GM18858 (cell line): ENCODE measurements at regions not wholly inside any gene's neighbourhood (a gene's known extent, or its start where the extent isn't known, plus 50 kb on each side); places are given as distances from the start of the nearest gene placed in this dataset.
"Not testable (repeated sequence)": the region's sequence is repeated elsewhere in the genome, so short reads cannot be mapped to it uniquely, and the experiment has no call there.

Experiments
- ATAC-seq: cut with Tn5 transposase; IDR thresholded peaks from one replicate; pipeline ENCODE4 v1.9.1; 2021; ENCODE audit not compliant: unreplicated experiment

DNA sequence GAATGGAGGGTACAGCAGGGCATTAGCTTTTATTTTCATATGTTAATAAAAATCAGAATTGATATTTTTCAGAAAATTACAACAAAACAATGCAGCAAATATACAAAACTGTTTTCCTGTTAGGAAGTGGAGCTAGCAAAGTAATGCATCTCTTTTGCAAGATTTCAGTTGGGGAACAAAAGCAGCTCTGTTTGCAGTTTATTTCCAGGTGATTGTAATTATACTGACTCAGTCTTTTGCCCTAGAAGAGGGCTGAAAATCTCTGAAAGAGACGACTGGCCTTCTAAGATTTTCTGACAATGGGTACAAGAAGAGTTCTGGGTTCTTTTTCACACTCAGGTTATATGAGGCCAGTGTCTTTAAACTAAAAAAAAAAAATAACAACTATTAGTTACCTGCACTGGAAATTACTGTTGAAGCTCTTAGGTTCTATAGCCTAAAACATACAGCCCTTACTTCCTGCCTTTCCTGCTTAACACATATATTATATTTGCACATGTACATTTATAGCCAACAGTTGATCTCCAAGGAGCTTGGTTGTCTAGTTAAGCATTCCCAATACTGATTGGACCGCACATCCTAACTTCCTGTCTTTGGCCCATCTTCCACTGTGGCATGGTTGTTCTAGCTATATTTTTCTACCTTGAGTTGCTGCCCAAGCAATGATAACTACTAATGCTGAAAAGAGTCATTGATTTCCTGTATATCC lies 199.1 kb upstream of the KRR1 start:
- no peak for ATAC-seq

GRCh38 chr12:75709503-75709902 lies 198.1 kb upstream of the KRR1 start:
- ATAC-seq = no peak

- no peak for ATAC-seq
Observed at GRCh38 chr12:75708802-75709201, 197.4 kb upstream of the KRR1 start.

- no peak for ATAC-seq
Observed at GRCh38 chr12:75707983-75708382, 196.6 kb upstream of the KRR1 start.

GRCh38 chr12:75706786-75707605 lies 195.6 kb upstream of the KRR1 start:
- peak; percentile 58 for ATAC-seq

GRCh38 chr12:75705749-75706711 lies 194.6 kb upstream of the KRR1 start:
- peak; percentile 12 for ATAC-seq

DNA sequence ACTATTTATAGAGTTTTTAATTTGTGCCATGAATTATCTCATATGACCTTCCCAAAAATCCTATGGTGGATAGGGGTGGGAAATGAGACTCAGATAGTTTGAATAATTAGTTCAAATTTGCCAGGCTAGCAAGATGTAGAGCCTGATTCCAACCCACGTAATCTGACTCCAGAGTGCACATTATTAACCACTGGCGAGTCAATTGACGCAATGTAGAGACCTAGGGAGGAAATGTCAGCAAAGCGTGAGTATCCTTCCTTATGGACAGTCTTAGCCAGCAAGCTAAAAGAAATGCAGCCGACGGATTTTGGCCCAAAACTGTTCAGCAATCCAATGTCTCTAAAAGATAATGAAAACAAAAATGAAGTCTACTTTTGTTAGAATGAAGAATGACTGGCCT lies 193.3 kb upstream of the KRR1 start:
- ATAC-seq = no peak

DNA sequence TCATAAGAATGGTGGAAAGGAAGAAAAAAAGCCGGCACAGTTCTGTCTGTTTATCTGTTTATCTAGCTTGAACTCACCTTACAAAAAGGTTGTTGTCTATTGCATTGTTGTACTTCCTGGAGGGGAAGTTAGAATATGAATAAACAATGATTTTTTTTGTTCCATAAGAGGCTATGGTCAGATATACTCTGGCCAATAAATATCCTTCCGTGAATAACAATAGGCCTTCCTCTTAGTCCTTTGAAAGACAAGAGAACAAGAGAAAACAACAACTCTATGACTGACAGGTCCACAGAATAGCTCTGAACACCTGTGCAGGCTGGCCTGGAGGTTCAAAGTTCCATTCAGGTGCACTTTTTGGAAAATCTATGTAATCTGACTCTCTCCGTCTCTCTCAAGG lies 192.8 kb upstream of the KRR1 start:
- no peak for ATAC-seq

DNA sequence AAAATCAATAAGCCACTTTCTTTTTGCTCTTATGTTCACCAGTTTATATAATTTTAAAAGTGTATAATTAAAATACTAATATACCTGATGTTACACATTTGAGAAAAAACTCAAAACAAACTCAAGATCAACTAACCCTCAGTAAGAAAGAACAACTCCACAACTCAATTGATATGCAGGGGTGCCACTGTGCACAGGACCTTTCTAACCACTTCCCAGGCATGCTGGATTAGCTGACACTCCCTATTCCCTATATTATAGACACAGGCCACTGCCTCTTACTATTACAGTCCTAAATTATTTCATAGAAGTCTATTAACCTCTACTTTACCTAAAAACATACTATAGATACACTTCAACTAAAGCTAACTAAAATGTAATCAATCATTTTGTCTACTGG lies 191.7 kb upstream of the KRR1 start:
- ATAC-seq = no peak

DNA sequence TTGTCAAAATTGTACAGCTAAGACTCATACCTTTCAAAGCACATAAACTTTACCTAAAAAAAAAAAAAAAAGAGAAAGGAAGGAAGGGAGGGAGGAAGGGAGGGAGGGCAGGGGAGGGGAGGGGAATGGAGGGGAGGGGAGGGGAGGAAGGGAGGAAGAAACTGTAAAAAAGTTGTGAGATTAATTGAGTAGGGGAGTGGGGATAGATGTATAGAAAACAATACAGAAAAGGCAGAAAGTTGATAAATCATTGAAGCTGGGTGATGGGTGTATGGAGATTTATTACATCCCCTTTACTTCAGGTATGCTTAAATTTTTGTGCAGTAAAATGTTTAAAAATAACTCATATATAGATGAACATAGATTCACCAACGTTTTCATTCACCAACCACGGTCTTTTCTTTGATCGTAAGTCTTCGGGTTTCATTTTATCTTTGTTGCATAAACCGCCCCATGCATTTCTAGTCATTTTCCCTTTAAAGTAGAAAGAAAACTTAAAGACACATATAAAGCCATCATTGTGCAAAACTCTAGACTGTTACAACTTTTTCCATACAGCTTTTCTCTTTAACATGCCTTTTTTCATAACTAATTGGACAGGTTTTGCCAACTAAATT lies 191.2 kb upstream of the KRR1 start:
- ATAC-seq = no peak

DNA sequence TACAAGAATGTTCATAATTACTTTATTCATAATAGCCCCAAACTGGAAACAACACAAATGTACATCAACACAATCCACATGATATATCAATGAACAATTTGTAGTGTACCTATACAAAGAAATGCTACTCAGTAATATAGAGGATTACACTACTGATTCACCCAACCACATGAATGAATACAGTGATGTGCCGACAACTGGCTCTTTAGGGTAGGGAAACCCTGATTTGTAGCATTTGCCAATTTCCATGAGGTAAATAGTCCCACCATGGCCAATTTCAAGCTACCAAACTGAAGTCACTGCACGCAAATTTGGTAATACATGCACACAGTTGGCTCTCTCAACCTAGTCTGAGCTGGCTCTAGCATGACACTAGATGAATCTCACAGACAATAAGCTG lies 190.4 kb upstream of the KRR1 start:
- no peak for ATAC-seq

DNA sequence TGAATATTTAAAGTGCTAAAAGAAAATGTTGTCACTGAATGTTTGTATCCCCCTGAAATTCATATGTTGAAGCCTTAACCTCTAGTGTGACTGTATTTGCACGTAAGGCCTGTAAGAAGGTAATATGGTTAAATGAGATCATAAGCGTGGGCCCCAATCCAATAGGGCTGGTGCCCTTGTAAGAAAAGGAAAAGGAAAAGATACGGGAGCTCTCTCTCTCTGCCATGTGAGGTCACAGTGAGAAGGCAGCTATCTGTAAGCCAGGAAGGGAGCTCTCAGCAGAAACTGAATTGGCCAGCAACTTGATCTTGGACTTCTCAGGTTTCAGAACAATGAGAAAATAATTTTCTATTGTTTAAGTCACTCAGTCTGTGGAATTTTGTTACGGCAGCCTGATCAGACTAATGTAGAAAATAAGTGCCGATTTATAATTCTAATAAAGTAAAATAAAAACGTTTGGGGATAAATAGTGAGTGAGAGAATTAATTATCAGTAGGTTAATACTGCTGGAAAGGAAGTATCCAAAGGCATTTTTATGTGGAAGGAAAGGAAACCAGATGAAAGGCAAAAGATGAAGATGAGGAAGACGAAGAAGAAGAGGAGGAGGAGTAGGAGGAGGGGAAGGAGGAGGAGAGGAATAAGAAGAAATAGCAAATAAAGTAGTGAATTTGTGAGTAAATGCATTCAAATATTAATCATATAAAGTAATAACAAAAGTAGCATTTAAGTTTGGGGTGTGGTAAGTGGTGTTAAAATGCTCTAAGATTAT lies 188.5 kb upstream of the KRR1 start:
- ATAC-seq = no peak

DNA sequence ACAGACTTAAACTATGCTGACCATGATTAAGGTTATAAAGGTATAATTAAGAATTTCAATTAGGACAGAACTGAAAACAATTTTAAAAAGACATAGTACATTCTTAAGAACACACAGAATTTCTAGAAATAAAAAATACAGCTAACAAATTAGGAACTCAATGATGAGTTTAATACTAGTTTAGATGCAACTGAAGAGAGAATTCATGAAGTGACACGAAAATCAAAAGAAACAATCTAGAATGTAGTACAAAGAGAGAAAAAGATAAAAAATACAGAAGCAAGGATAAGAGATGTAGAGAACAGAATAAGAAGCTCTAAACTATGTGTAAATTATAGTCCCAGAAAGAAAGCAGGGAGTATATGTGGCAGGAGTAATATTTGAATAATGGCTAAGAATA lies 187.8 kb upstream of the KRR1 start:
- ATAC-seq = no peak

GRCh38 chr12:75698052-75698451 lies 186.6 kb upstream of the KRR1 start:
- no peak for ATAC-seq

- ATAC-seq = no peak
Observed at GRCh38 chr12:75695926-75696325, 184.5 kb upstream of the KRR1 start.

DNA sequence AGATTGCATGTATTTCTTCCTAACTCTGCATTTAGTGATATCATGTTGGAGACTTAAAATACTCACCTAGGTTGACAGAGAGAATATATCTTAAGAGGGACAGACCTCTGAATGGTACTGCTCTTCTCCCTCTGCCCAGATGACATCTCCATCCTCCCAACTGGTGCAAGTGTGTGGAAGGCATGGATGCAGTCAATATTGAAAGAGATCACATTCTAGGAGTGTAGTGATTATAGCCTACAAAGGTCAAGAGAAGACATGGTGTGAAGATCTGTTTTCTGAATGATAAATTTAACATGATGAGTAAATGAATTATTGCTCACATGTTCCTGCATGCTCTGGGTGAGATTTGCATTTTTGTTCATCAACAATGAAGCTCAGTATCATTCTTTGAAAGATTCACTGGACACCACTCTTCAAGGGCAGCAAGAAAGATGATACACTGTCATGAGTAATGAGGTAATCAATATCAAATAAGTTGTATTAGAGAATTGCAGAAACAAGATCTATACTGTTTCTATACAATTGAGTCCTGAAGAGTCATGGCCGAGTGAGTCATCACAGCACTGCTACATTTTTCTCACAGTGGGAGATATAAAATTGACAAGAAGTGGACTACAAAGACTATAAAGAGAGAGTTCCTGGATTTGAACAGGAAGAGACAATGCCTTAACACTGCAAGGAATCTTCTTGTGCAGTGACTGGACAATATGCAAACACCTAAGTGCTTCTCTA lies 183.3 kb upstream of the KRR1 start:
- ATAC-seq = no peak

DNA sequence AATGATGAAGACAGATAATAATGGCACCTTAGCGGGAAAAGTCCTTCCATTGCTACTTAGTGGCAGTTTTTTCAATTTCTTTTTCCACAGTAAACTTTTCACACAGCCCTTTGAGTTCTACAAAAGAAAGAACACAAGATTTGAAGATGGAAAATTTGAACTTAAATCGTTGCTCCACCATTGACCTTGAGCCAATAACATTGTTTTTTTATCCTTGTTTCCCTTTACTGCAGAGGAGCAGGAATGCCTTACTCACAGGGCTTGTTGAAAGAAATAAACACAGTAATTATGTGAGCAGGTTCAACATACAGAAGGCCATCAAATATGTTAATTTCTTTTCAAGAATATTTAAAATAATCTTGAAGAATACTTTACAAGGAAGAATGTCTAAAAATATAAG lies 181.5 kb upstream of the KRR1 start:
- no peak for ATAC-seq

GRCh38 chr12:75690296-75690955 lies 179.0 kb upstream of the KRR1 start:
- no peak for ATAC-seq

DNA sequence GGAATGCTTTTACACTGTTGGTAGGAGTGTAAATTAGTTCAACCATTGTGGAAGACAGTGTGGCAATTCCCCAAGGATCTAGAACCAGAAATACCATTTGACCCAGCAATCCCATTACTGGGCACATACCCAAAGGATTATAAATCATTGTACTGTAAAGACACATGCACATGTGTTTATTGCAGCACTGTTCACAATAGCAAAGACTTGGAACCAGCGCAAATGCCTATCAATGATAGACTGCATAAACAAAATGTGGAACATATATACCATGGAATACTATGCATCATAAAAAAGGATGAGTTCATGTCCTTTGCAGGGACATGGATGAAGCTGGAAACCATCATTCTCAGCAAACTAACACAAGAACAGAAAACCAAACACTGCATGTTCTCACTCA lies 174.8 kb upstream of the KRR1 start:
- ATAC-seq = not testable (repeated sequence)
